Skeletal muscle cell (primary cell): ENCODE measurements at regions not wholly inside any gene's neighbourhood (a gene's known extent, or its start where the extent isn't known, plus 50 kb on each side); places are given as distances from the start of the nearest gene placed in this dataset.
"Not testable (repeated sequence)": the region's sequence is repeated elsewhere in the genome, so short reads cannot be mapped to it uniquely, and the experiment has no call there.

ENCODE experiments used
- DNase-seq: peaks from one replicate; pipeline ENCODE4 v3.0.0-alpha.2; 2010; ENCODE audit warnings: low read depth
- H3K4me3 ChIP-seq: 2 replicates; pipeline ENCODE4 v1.5.1; 2011; ENCODE audit warnings: low read depth, mild to moderate bottlenecking, control low read depth, low read length, moderate library complexity

GRCh38 chr9:31144614-31145013 lies 1239.8 kb upstream of the ACO1 start:
- no peak for DNase-seq
- H3K4me3 ChIP-seq = no peak overlapping the region

- DNase-seq = no peak
- no peak overlapping the region for H3K4me3 ChIP-seq
These were observed 1237.8 kb upstream of the ACO1 start for GRCh38 chr9:31146485-31147166.

- no peak overlapping the region for H3K4me3 ChIP-seq
- peak; percentile 36 for DNase-seq
These were observed 1231.1 kb upstream of the ACO1 start for GRCh38 chr9:31153250-31153840.

GRCh38 chr9:31166516-31166915 lies 1217.9 kb upstream of the ACO1 start:
- H3K4me3 ChIP-seq = no peak overlapping the region
- no peak for DNase-seq

GRCh38 chr9:31168161-31168560 lies 1216.3 kb upstream of the ACO1 start:
- no peak for DNase-seq
- no peak overlapping the region for H3K4me3 ChIP-seq

GRCh38 chr9:31174681-31175080 lies 1209.8 kb upstream of the ACO1 start:
- DNase-seq = no peak
- no peak overlapping the region for H3K4me3 ChIP-seq

- H3K4me3 ChIP-seq = no peak overlapping the region
- peak; percentile 43 for DNase-seq
These were observed 1200.6 kb upstream of the ACO1 start for GRCh38 chr9:31183866-31184265.

- H3K4me3 ChIP-seq = no peak overlapping the region
- DNase-seq = peak; percentile 91
These were observed 1198.6 kb upstream of the ACO1 start for GRCh38 chr9:31185831-31186230.

GRCh38 chr9:31188496-31188895 lies 1195.9 kb upstream of the ACO1 start:
- no peak overlapping the region for H3K4me3 ChIP-seq
- no peak for DNase-seq

GRCh38 chr9:31210978-31211570 lies 1173.4 kb upstream of the ACO1 start:
- no peak for DNase-seq
- no peak overlapping the region for H3K4me3 ChIP-seq

- DNase-seq, H3K4me3 ChIP-seq: not testable (repeated sequence)
These were observed 1154.5 kb upstream of the ACO1 start for GRCh38 chr9:31229976-31230375.

- no peak overlapping the region for H3K4me3 ChIP-seq
- DNase-seq = no peak
These were observed 1152.0 kb upstream of the ACO1 start for GRCh38 chr9:31232485-31232884.

GRCh38 chr9:31236344-31236743 lies 1148.1 kb upstream of the ACO1 start:
- DNase-seq = no peak
- H3K4me3 ChIP-seq = no peak overlapping the region

- no peak for DNase-seq
- no peak overlapping the region for H3K4me3 ChIP-seq
These were observed 1141.1 kb upstream of the ACO1 start for GRCh38 chr9:31243386-31243785.

GRCh38 chr9:31248156-31248555 lies 1136.3 kb upstream of the ACO1 start:
- H3K4me3 ChIP-seq = no peak overlapping the region
- no peak for DNase-seq

- no peak overlapping the region for H3K4me3 ChIP-seq
- no peak for DNase-seq
These were observed 1133.1 kb upstream of the ACO1 start for GRCh38 chr9:31251386-31251785.

GRCh38 chr9:31253800-31254762 lies 1130.4 kb upstream of the ACO1 start:
- DNase-seq = no peak

GRCh38 chr9:31255211-31255610 lies 1129.2 kb upstream of the ACO1 start:
- DNase-seq = no peak
- no peak overlapping the region for H3K4me3 ChIP-seq

More at GRCh38 chr9:31253800-31254762, 1130.4 kb upstream of the ACO1 start:
- no peak overlapping the region for H3K4me3 ChIP-seq

- no peak for DNase-seq
- no peak overlapping the region for H3K4me3 ChIP-seq
These were observed 1124.6 kb upstream of the ACO1 start for GRCh38 chr9:31259824-31260223.
